GM18498 (cell line): ENCODE measurements at regions not wholly inside any gene's neighbourhood (a gene's known extent, or its start where the extent isn't known, plus 50 kb on each side); places are given as distances from the start of the nearest gene placed in this dataset.
"Not testable (repeated sequence)": the region's sequence is repeated elsewhere in the genome, so short reads cannot be mapped to it uniquely, and the experiment has no call there.

Experiments used
- ATAC-seq: cut with Tn5 transposase; IDR thresholded peaks from one replicate; pipeline ENCODE4 v1.9.1; 2021; ENCODE audit warnings: mild to moderate bottlenecking, moderate library complexity; ENCODE audit not compliant: unreplicated experiment

- no peak for ATAC-seq
Measured at GRCh38 chr5:158456241-158456640, 597.3 kb upstream of the CLINT1 start.

- ATAC-seq = no peak
Measured at GRCh38 chr5:158451993-158452672, 593.2 kb upstream of the CLINT1 start.

- ATAC-seq = no peak
Measured at GRCh38 chr5:158451203-158451992, 592.5 kb upstream of the CLINT1 start.

- ATAC-seq = no peak
Measured at GRCh38 chr5:158450751-158451171, 591.8 kb upstream of the CLINT1 start.

GRCh38 chr5:158446761-158447160 is 587.8 kb upstream of the CLINT1 start:
- ATAC-seq = not testable (repeated sequence)

- not testable (repeated sequence) for ATAC-seq
Measured at GRCh38 chr5:158439204-158439603, 580.3 kb upstream of the CLINT1 start.

GRCh38 chr5:158436271-158437065 is 577.5 kb upstream of the CLINT1 start:
- ATAC-seq = no peak

- ATAC-seq = peak; percentile 86
Measured at GRCh38 chr5:158435161-158435616, 576.2 kb upstream of the CLINT1 start.

- peak; percentile 19 for ATAC-seq
Measured at GRCh38 chr5:158434749-158435148, 575.8 kb upstream of the CLINT1 start.

- no peak for ATAC-seq
Measured at GRCh38 chr5:158433634-158434033, 574.7 kb upstream of the CLINT1 start.

GRCh38 chr5:158431369-158432029 is 572.6 kb upstream of the CLINT1 start:
- ATAC-seq = no peak

GRCh38 chr5:158430798-158431167 is 571.8 kb upstream of the CLINT1 start:
- ATAC-seq = no peak

- no peak for ATAC-seq
Measured at GRCh38 chr5:158430166-158430797, 571.3 kb upstream of the CLINT1 start.

- ATAC-seq = no peak
Measured at GRCh38 chr5:158429564-158429963, 570.6 kb upstream of the CLINT1 start.

- no peak for ATAC-seq
Measured at GRCh38 chr5:158423623-158424200, 564.8 kb upstream of the CLINT1 start.

GRCh38 chr5:158422653-158423515 is 563.9 kb upstream of the CLINT1 start:
- no peak for ATAC-seq

- no peak for ATAC-seq
Measured at GRCh38 chr5:158421319-158421718, 562.4 kb upstream of the CLINT1 start.

GRCh38 chr5:158419186-158419585 is 560.2 kb upstream of the CLINT1 start:
- no peak for ATAC-seq

GRCh38 chr5:158414780-158415179 is 555.8 kb upstream of the CLINT1 start:
- no peak for ATAC-seq
